GM12878 (cell line): ENCODE measurements at regions not wholly inside any gene's neighbourhood (a gene's known extent, or its start where the extent isn't known, plus 50 kb on each side); places are given as distances from the start of the nearest gene placed in this dataset.

Experiments
- EP300 ChIP-seq, 2 experiments: fragments of 150-350 bp in 1 of 2; IDR thresholded peaks; 2 replicates each; pipeline ENCODE4 v1.6.1; 2011 to 2012; ENCODE audit warnings: low read depth in 2 of 2, low read length in 2 of 2, borderline replicate concordance in 1 of 2, improper control_type of control experiment in 1 of 2, inconsistent platforms in 1 of 2; ENCODE audit not compliant: control insufficient read depth in 1 of 2
- KDM1A ChIP-seq: fragments of 200-600 bp; sonication (generic); IDR thresholded peaks from 2 replicates; pipeline ENCODE4 v1.6.1; 2016; ENCODE audit warnings: borderline replicate concordance
- POLR2A ChIP-seq: IDR thresholded peaks from 2 replicates; pipeline ENCODE4 v1.6.1; 2011; ENCODE audit warnings: low read depth, mild to moderate bottlenecking, low read length
- ZBED1 ChIP-seq: IDR thresholded peaks from 2 replicates; pipeline ENCODE4 v1.6.1; 2016; ENCODE audit warnings: borderline replicate concordance
- TF ChIP-seq, protein P1 (sequence below): fragments of 450-650 bp; IDR thresholded peaks from 2 replicates; pipeline ENCODE4 v1.6.1; 2017; ENCODE audit warnings: mild to moderate bottlenecking, moderate library complexity
- TF ChIP-seq, protein P2 (sequence below), 3 experiments: IDR thresholded peaks in 2 of 3; conservative IDR thresholded peaks in 1 of 3; 2 replicates each; pipeline ENCODE4 v1.5.1; 2011; ENCODE audit warnings: low read depth in 3 of 3, low read length in 3 of 3, mild to moderate bottlenecking in 3 of 3, control low read depth in 2 of 3, moderate library complexity in 2 of 3, inconsistent platforms in 1 of 3, mixed read lengths in 1 of 3; ENCODE audit not compliant: control insufficient read depth in 2 of 3, insufficient read depth in 1 of 3; ENCODE audit errors: extremely low read depth in 1 of 3
- TF ChIP-seq, protein P3 (sequence below): IDR thresholded peaks from 2 replicates; pipeline ENCODE4 v1.6.1; 2011; ENCODE audit warnings: mild to moderate bottlenecking, low read depth, low read length, moderate library complexity; ENCODE audit not compliant: insufficient replicate concordance

GRCh38 chr3:177348974-177349373 lies 151.7 kb upstream of the TBL1XR1 start:
- TF ChIP-seq EP300 (IDR thresholded peaks at IDR 0.05; ENCODE audit: borderline replicate concordance in 1 of 2, control insufficient read depth in 1 of 2, low read depth in 2 of 2, low read length in 2 of 2) (no peak), KDM1A (no peak), ZBED1 (no peak), POLR2A (no peak)
- TF ChIP-seq, protein P1, sequence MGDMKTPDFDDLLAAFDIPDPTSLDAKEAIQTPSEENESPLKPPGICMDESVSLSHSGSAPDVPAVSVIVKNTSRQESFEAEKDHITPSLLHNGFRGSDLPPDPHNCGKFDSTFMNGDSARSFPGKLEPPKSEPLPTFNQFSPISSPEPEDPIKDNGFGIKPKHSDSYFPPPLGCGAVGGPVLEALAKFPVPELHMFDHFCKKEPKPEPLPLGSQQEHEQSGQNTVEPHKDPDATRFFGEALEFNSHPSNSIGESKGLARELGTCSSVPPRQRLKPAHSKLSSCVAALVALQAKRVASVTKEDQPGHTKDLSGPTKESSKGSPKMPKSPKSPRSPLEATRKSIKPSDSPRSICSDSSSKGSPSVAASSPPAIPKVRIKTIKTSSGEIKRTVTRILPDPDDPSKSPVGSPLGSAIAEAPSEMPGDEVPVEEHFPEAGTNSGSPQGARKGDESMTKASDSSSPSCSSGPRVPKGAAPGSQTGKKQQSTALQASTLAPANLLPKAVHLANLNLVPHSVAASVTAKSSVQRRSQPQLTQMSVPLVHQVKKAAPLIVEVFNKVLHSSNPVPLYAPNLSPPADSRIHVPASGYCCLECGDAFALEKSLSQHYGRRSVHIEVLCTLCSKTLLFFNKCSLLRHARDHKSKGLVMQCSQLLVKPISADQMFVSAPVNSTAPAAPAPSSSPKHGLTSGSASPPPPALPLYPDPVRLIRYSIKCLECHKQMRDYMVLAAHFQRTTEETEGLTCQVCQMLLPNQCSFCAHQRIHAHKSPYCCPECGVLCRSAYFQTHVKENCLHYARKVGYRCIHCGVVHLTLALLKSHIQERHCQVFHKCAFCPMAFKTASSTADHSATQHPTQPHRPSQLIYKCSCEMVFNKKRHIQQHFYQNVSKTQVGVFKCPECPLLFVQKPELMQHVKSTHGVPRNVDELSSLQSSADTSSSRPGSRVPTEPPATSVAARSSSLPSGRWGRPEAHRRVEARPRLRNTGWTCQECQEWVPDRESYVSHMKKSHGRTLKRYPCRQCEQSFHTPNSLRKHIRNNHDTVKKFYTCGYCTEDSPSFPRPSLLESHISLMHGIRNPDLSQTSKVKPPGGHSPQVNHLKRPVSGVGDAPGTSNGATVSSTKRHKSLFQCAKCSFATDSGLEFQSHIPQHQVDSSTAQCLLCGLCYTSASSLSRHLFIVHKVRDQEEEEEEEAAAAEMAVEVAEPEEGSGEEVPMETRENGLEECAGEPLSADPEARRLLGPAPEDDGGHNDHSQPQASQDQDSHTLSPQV: no peak
- TF ChIP-seq, protein P2, sequence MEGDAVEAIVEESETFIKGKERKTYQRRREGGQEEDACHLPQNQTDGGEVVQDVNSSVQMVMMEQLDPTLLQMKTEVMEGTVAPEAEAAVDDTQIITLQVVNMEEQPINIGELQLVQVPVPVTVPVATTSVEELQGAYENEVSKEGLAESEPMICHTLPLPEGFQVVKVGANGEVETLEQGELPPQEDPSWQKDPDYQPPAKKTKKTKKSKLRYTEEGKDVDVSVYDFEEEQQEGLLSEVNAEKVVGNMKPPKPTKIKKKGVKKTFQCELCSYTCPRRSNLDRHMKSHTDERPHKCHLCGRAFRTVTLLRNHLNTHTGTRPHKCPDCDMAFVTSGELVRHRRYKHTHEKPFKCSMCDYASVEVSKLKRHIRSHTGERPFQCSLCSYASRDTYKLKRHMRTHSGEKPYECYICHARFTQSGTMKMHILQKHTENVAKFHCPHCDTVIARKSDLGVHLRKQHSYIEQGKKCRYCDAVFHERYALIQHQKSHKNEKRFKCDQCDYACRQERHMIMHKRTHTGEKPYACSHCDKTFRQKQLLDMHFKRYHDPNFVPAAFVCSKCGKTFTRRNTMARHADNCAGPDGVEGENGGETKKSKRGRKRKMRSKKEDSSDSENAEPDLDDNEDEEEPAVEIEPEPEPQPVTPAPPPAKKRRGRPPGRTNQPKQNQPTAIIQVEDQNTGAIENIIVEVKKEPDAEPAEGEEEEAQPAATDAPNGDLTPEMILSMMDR (IDR thresholded peaks at IDR 0.05 in 2 of 3, conservative IDR thresholded peaks at IDR 0.05 in 1 of 3; ENCODE audit: control insufficient read depth in 2 of 3, extremely low read depth in 1 of 3, insufficient read depth in 1 of 3, low read depth in 3 of 3, low read length in 3 of 3): no peak
- TF ChIP-seq, protein P3, sequence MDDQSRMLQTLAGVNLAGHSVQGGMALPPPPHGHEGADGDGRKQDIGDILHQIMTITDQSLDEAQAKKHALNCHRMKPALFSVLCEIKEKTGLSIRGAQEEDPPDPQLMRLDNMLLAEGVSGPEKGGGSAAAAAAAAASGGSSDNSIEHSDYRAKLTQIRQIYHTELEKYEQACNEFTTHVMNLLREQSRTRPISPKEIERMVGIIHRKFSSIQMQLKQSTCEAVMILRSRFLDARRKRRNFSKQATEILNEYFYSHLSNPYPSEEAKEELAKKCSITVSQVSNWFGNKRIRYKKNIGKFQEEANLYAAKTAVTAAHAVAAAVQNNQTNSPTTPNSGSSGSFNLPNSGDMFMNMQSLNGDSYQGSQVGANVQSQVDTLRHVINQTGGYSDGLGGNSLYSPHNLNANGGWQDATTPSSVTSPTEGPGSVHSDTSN: no peak
